ENCODE measurements at regions not wholly inside any gene's neighbourhood (a gene's known extent, or its start where the extent isn't known, plus 50 kb on each side); places are given as distances from the start of the nearest gene placed in this dataset.

- no peak for ATAC-seq
Measured at GRCh38 chr14:94922595-94923239, 152.8 kb upstream of the GSC start.

- ATAC-seq = no peak
Measured at GRCh38 chr14:94921882-94922585, 152.1 kb upstream of the GSC start.

DNA sequence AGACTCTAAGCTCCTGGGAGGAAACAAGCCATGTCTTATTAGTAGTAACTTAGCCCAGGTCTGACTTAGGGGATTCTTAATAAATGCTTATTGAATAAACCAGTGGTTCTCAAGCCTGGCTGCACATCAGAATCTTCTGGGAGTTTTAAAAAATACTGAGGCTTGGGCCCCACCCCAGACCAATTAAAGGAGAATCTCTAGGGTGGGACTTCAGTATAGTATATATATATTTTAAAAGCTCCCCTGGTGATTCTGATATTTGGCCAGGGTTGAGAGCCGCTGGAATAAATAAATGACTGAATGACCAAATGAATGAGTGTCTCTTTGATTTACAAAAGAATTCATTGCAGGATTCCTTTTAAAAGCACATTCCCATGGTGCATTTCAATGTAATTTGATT, 151.5 kb upstream of the GSC start:
- ATAC-seq = no peak

- no peak for ATAC-seq
Measured at GRCh38 chr14:94919896-94920295, 150.0 kb upstream of the GSC start.

DNA sequence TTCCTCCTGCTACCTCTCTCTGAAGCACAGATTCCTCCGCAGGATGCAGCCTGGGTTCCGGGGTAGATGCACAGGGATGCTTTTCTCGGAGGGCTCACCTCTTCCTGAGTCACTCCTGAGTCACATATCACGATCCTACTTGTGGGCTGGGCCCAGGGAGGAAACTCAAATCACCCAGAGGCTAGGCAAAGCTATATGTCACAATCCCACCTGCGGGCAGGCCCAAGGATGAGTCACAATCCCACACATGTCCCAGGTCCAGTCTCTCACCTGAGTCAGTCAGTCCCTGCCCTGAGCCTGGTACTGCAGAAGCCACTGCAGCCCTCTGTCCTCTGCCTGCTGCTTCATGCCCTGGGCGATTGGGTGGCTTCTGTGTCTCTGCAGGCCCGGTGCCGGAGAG, 149.0 kb upstream of the GSC start:
- ATAC-seq = no peak

DNA sequence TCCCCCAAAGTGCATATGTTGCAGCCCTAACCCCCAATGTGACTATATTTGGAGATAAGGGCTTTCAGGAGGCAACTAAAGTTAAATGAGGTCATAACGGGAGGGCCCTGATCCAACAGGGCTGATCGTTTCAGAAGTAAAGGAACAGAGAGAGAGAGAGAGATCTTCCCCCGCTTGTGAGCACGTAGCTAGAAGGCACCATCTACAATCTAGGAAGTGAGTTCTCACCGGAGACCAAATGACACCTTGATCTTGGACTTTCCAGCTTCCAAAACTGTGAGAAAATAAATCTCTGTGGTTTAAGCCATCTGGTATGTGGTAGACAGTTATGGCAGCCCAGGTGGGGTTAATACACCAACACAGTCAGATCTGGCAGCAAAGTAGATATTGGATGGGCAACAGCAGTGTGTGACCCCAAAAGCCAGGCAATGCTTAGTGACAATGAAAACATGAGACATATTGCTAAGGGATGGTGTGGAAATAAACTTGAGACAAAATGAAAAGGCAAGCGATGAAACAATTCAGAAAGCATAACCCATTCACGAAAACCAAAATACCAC, 147.2 kb upstream of the GSC start:
- no peak for ATAC-seq

DNA sequence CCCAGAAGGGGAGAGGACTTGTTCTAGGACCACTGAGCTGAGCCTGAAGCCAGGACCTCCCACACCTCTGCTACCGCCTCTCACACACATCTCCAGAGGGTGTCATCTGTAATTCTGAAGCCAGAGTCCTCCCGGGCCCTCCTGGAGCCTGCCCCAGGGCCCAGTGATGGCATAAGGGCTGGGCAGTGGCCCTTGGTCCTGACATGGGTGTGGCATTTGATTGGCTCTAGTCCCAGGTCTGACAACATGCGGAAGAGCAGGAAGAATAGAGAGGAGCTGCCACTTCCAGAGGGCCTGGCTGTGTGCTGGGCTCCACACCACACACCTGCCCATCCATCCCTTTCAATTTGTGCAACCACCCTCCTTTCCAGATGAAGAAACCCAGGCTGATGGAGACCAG, 144.3 kb upstream of the GSC start:
- no peak for ATAC-seq

DNA sequence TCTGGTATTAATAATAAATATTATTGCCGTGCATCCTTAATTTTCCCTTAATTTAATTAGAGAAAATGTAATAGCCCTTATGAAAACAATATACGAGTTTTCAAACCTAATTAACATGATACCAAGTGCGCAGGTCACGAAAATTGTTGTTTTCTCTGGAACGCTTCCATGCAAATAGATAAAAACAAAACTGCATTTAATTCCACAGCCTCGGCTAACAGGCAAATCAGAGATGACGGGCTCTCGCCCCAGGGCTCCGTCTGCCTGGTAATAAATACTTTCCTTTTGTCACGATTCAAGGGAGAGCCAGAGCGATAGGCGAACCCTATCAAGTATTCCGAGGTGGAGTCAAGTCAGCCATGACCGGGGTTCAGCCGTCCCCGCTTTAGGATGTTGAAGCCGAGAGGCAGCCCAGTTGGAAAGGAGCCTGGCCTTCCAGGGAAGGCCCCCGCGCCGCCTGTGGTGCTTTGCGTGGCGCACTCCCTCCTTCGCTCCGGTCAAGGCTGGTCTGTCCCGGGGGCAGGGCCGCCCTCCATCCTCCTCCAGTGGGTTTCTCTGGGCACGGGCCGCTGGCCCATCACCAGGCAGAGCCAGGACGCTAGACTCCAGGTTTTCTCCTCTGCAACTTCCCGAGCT, 137.8 kb upstream of the GSC start:
- ATAC-seq = no peak

GRCh38 chr14:94906991-94907587, 137.2 kb upstream of the GSC start:
- ATAC-seq = no peak

DNA sequence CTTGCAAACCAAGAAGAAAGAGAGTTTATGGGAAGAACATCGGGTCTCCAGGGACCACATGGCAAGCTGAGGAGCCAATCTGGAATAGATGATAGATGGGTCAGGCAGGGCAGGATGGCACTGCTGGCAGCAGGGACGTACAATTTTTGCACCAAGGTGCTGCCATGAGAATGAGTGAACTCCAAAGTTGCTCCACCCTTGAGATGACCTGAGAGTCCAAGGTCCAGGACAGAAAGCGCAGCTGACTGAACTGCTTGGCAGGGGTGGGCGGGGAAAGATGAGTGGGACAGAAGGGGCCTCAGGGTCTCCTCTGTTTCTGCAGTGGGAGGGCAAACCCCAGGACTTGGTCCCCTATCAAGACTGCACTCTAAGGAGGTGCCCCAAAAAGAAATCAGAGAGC, 136.7 kb upstream of the GSC start:
- no peak for ATAC-seq

DNA sequence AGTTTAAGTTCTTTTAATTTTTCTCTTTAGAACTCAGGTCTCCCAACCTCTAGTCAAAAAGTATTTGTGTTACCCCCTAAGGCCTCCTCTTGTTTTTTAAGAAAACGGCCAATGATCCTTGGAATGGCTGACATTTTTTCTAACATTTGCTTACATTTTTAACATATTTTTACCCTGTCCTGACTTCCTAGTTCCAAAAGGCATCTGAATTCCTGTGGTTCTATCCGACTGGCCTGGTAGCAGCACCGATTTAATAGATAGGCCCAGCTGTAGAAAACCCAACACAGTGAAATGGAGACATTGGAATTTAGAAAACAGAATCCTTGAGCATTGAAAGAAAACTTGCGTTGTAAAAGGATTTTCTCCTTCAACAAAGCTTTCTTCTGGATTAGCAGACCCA, 134.7 kb upstream of the GSC start:
- ATAC-seq = no peak

- ATAC-seq = no peak
Measured at GRCh38 chr14:94903883-94904282, 134.0 kb upstream of the GSC start.

GRCh38 chr14:94903338-94903737, 133.4 kb upstream of the GSC start:
- no peak for ATAC-seq

DNA sequence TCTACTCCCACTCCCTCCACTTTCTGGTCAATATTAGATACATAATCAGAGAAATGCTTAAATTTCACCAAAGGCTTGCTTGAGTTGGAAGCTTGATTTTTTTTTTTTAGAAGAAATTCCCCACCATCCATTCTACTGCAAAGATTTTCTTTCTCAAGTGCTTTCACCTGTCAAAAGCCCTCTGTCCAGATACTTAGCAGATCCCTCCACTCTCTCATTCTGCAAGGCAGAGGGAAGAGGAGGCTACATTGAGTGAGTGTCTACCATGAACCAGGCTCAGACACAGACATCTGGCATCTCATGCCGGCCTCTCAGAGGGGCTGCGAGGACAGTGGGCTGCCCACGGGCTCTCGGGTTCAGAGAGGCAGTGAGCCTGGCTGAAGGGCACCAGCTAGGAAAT, 127.6 kb upstream of the GSC start:
- no peak for ATAC-seq

- ATAC-seq = no peak
Measured at GRCh38 chr14:94897082-94897481, 127.2 kb upstream of the GSC start.

- ATAC-seq = no peak
Measured at GRCh38 chr14:94893411-94894160, 123.7 kb upstream of the GSC start.

DNA sequence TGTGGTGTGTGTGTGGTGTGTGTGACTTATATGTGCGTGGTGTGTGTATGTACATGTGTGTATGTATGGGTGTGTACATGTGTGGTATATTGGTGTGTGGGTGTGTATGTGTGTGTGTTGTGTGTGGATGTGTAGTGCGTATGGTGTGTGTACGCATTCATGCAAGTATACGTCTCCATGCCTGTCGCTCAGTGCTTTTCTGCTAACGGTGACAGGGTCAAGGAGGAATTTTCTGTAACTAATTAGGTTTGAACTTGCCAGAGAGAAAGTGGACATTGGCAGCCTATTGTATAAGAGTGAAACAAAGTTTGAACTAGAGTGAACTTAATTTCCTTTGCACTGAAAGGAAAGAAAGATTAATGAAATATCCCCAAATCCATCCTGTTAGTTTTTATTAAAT, 120.9 kb upstream of the GSC start:
- no peak for ATAC-seq

DNA sequence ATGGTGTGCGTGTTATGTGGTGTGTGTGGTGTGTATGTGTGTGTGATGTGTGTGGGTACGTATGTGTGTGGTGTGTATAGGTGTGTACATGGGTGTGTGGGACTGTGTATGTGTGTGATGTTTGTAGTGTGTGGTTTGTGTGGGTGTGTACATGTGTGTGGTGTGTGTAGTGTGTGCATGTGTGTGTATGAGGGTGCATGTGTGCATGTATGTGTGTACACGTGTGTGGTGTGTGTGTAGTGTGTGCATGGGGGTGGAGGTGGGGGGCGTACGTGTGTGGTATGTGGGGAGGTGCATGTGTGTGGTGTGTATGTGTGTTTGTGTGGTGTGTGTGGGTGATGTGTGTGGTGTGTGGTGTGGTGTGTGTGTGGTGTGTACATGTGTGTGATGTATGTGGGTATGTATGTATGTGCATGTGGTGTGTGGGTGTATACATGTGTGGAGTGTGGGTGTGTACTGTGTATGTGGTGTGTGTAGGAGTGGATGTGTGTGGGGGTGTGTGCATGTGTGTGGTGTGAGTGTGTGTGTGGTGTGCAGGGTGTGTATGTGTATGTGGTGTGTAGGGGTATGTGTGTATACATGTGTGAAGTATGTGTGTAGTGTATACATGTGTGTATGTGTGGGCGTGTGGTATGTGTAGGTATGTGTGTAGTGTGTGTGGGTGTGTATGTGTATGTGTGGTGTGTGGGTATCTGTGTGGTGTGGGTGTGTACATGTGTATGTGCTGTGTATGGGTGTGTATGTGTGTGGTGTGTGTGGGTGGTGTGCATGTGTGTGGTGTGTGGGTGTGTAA, 119.8 kb upstream of the GSC start:
- no peak for ATAC-seq

DNA sequence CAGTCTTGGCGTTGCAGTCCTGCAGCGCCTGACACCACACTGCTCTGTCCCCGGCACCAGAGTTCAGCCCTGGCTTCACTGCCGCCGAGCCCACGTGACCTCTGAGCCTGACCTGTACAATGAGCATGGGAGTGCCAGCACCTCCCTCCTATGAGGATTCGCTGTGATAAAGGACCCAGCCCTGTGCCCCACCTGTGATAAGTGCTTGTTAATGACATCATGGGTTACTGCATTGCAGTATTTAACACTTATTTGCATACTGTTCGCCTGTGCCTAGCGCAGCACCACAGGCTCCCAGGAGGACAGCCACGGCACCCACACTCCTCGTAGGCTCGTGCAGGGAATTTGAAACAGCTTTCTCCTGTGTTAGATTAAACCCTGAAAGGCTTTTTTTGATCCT, 118.2 kb upstream of the GSC start:
- ATAC-seq = no peak

GRCh38 chr14:94887591-94887990, 117.7 kb upstream of the GSC start:
- no peak for ATAC-seq

- no peak for ATAC-seq
Measured at GRCh38 chr14:94886931-94887330, 117.0 kb upstream of the GSC start.
